Lung microvascular endothelial cell (primary cell): ENCODE measurements at regions not wholly inside any gene's neighbourhood (a gene's known extent, or its start where the extent isn't known, plus 50 kb on each side); places are given as distances from the start of the nearest gene placed in this dataset.
"Not testable (repeated sequence)": the region's sequence is repeated elsewhere in the genome, so short reads cannot be mapped to it uniquely, and the experiment has no call there.

Experiments used
- DNase-seq, 2 donors: peaks; one replicate each; pipeline versions ENCODE4 v3.0.0 to v3.0.0-alpha.2; 2010; ENCODE audit warnings: low read depth in 2 of 2

DNA sequence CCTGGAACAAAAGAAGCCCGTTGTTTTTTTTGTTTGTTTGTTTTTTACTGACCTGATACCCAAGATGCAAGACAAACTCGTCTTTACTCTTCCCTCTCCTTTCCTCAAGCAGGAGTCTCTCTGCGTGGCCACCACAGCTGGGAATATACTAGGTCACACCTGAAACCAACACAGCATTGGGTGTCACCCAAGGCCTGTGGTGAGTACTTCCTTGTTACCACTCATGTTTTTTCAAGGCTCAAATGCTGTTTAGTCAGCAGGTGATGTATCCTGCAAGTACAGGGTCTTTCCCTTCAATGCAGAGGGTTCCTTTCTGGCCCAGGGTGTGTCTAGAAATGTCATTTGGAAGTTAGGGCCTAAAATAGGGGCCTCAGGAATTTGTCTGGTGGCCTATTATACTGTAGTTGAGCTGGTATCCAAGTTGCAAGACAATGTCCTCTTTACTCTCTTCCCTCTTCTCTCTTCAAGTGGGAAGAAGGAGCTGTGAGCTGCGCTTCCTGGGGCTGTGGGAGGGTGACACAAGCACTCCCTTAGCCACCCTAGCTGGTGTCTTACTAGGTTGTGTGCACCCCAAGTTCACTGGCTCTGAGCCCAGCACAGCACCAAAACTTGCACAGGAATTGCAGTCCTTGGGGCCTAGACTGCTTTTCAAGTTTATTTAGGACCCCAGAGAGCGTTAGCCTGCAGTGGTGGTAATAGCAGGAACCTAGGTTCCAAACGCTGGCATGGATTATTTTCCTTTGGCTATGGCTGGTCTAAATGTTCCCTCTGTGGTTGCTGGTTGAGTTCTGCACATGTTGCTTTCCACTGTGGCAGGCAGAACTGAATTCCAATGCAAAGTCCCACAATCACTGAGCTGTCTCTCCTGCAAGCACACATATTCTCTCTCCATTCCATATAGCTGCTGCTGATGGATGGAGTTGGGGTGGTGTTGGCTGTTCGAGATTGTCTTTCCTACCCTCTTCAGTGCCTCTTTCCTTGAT, 91.4 kb upstream of the LYPLAL1 start:
- no peak for DNase-seq

DNA sequence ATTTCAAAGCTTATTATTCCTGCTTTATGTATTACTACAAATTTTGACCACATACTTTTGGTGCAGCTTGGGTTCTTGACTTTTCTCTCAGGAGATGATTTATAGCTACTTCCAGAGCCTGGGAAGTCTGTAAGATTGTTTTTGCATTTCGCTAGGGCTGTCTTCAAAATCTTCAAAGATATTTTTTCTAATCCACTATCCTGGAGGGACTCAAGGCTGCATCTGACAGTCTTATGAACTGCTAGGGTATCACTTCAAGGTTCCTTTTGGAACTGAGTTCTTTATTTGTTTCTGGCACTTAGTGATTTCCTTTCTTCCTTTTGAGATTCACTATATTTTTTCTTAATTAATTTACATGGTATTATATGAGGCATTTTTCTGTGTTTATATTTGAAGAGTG, 90.0 kb upstream of the LYPLAL1 start:
- no peak for DNase-seq

DNA sequence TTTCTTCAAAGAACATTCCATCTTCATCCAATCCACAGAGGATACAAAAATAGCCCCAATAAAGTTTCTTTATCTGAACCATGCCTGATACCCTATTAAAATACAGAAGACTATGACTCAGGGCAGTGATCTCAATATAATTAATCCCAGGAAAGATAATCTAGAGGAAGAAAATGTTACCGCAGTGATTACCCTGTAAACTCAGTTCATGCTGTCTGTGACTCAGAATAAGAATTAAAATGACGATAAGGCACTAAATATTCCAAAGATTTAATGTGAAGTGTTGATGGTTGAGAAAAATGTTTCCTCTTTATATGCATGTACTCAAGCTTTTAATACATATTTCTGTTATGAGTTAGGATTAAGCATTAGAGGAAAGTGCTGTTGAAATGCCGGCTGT, 88.6 kb upstream of the LYPLAL1 start:
- no peak for DNase-seq

DNA sequence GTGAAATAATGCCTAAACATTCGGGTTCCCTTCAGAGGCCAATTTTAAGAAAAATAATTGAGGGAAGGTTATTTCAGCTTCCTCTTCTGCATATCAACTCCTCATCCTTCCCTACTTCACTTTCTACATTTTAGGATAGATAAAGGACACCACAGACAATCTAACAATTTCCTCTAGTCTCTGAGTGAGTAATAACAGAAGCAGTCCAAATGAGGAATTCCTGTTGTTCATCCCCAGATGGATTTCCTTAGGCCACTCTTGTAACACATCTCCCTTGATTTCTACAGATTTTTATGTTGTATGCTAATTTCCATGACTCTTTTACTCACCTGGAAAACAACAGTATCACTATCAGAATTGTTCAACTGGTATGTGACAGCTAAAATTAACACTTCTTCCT, 87.7 kb upstream of the LYPLAL1 start:
- DNase-seq, result no peak

DNA sequence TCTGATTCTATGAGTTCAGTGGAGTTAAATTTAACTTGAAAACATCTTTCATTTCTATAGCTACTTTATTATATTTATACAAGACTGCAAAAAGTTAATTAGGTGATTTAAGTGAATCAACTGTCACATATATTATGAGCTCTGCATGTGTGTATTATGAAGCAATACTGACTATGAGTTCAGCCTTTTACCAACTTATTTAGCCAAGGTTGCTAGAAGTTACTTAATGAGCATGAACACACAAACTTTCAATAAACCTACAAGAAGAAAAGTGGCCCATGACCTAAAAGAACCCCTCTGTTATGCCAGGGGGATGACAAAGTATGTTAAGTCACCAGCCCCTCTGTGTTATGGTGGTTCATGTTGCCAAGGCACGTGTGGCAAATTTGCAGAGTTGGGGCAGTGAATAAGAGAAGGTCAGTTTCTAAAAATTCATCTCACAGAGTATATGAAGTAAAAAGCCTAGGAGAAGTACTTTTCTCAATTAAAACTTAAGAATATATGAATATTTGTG, 86.7 kb upstream of the LYPLAL1 start:
- DNase-seq, result no peak

DNA sequence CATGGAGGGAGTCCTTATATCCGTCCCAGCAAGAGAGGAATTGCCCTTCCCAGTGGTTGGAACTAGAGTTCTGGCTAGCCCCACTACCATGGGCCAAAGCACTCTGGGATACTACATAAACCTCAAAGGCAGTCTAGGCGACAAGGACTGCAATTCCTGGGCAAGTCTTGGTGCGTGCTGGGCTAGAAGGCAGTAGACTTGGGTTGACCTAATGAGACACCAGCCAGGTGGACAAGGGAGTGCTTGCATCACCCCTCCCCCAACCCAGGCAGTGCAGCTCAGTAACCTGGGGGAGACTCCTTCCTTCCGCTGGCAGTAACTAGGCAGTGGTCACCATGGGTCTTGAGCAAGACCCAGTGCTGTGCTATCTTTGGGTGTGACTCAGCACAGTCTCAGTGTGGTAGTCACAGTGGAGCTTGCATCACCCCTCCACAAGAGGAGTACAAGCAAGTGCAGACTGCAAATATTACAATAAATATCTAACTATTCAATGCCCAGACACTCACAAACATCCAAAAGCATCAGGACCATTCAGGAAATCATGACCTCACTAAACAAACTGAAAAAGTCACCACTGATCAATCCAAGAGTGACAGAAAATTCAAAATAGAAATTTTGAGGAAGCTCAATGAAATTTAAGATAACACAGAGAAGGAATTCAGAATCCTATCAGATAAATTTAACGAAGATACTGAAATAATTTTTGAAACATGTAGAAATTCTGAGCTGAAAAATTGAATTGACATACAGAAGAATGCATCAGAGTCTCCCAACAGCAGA, 84.7 kb upstream of the LYPLAL1 start:
- DNase-seq, result peak in 1 of 2 donors; percentile 57

DNA sequence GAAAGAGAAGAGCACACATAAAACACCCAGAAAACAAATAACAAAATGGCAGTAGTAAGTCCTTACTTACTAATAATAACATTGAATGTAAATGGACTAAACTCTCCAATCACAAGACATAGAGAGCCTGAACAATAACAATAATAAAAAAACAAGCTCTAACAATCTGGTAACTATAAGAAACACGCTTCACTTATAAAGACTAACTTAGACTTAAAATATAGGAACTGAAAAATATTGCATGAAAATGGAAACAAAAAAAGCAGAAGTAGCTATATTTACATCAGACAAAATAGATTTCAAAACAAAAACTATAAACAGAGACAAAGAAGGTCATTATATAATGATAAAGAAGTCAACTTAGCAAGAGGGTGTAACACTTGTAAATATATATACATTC, 83.1 kb upstream of the LYPLAL1 start:
- no peak for DNase-seq

DNA sequence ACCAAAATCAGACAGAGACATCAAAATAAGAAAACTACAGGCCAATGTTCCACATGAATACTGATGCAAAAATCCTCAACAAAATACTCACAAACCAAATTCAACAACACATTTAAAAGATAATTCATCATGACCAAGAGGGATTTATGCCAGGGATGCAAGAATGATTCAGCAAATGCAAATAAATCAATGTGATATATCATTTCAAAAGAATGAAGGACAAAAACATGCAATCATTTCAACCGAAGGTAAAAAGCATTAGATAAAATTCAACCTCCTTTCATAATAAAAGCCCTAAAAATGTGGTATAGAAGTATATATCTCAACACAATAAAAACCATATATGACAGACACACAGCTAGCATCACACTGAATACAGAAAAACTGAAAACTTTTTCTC, 81.5 kb upstream of the LYPLAL1 start:
- DNase-seq, result no peak

DNA sequence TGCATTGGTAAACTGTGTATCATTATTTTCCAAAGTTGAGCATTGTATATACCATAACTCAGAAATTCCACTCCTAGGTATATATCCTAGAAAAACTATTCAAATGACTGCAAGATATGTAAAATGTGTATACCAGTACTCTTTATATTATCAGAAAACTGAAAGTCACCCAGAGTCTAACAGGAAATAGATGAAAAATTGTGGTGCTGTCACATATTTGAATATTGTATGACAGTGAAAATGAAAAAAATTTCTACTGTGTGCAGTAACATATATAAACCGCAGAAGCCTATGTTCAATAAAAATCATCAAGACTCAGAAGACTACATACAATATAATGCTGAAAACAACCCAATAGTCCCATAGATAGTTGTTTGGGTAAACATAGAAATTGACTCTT, 74.4 kb upstream of the LYPLAL1 start:
- no peak for DNase-seq

DNA sequence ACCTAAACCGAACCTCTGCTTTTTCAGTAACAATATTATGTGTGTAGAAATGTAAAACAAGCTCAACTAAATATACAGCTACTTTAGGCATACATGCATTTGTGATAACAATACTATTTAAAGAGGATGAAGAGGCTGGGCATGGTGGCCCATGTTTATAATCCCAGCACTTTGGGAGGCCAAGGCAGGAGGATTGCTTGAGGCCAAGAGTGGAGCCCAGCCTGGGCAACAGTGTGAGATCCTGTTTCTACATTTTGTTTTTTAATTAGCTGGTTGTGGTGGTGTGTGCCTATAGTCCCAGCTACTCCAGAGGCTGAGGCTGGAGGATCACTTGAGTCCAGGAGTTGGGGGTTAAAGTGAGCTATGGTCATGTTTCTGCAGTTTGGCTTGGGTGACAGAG, 73.6 kb upstream of the LYPLAL1 start:
- no peak for DNase-seq

DNA sequence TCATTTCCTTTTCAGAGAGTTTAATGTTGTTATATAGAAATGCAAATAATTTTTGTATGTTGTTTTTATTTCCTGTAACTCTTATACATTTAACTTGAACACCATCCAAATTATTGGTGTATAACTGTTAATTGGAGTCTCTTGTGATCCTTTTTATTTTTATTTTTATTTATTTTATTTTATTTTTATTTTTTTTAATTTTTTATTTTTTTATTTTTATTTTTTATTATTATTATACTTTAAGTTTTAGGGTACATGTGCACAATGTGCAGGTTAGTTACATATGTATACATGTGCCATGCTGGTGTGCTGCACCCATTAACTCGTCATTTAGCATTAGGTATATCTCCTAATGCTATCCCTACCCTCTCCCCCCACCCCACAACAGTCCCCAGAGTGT, 71.2 kb upstream of the LYPLAL1 start:
- not testable (repeated sequence) for DNase-seq

DNA sequence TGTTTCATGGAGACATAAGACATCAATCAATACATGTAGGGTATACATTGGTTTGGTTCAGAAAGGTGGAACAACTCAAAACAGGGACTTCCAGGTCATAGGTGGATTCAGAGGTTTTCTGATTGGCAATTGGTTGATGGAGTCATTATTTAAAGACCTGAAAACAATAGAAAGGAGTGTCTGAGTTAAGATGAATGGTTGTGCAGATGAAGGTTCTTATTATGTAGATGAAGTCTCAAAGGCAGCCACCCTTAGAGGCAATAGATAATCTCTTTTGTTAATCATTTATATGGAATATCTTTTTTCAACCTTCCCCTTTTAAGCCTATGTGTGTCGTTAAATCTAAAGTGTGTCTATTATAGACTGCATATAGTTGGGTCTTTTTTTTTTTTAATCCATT, 67.8 kb upstream of the LYPLAL1 start:
- DNase-seq, result no peak

DNA sequence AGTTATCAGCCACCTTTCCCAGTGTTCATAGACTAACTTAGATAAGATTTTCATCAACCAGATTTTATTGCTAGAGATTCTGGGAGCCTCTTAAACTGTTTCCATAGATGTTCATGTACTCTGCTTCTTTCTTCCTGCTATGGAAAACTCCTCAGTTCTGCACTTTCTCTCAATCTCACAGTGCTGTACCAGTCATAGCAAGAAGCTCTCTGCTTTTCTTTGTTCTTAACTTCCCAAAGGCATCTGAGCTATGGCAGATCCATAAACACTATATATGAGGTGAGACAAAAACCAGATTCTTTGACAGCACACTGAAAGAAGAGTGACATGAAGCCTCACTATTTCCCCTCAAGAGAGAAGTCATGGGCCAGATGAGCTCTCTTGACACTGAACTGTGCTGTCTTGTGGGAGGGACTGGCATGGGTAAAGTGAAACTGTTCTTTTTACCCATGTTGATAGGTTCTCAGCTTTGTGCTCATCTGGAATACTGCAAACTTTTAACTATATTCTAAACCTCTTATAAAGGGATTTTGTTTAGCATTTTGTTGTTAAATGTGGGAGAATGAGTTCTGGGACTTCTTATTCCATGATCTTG, 64.2 kb upstream of the LYPLAL1 start:
- no peak for DNase-seq

DNA sequence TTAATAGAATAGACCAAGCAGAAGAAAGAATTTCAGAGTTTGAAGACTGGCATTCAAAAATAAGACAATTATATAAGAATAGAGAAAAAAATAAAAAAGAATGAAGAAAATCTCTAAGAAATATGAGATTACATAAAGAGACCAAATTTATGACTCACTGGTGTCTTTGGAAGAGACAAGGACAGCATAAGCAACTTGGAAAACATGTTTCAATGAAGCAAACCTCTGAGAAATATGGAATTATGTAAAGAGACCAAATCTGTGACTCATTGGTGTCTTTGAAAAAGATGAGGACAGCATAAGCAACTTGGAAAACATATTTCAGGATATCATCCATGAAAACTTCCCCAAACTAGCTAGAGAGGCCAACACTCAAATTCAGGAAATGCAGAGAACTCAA, 60.4 kb upstream of the LYPLAL1 start:
- DNase-seq, result no peak

DNA sequence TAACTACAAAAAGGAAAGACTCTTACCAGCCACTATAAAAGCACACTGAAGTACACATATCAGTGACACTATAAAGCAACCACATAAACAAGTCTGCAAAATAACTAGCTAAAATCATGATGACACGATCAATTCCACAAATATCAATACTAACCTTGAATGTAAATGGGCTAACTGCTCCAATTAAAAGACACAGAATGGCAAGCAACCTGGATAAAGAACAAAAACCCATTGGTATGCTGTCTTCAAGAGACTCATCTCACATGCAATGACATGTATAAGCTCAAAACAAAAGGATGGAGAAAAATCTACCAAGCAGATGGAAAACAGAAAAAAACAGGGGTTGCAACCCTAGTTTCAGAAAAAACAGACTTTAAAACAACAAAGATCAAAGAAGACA, 59.7 kb upstream of the LYPLAL1 start:
- DNase-seq, result no peak

DNA sequence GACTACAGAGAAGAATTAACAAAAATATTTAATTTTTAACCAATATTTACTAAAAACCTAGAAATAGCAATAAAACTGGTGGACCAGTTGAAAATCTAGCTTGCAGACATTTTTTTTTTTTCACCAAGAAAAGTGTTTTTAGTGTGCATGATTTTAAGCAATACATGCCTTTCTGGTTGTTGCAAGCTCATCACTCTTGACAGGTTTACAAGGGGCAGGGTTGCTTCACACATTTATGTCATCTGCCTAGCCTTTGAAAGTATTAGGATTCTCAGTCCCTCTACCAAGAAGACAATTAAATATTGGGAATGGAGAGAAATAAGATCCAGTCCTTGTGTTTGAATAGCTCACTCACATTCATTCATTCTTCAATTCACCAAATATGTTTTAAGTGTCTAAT, 53.8 kb upstream of the LYPLAL1 start:
- no peak for DNase-seq

DNA sequence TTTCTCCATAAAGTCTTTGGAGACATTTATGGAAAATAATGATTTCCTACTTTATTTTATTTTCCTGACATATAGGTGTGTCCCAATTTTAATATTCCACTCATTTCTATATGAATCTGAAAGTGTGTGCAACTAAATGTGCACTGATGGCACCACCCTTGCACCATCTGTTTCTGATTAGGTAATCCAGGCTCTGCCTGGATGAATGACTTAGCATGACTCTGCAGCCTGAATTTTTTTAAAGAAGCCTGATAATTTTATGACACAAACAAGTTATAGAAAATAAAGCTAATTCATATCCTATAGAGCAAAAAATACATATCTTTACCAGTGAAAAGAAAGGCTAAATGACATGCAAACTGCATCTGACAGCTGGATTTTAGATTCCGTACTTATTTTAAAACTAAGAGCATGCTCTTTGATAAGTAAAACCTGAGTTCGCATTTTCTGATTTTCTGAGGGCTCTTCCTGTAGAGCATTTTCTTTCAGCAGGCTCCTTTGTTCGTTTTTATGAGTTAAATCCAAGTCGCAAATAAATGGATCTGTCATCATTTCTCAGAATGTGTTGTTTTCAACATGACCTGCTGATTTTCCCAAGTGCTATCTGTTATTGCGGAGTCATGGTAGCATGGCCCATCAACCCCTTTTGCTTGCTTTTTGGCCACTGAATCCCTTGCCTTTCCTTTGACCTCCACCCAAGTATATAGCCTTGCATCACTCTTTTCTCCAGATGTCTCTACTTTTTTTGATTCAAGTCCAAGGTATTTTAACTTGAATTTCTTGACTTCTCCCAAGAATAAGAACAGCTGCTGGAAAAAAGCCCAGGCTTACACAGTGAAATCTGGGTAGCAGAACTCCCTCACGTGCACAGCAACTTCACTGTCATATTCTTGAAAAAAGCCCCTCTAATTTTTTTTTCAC, 52.8 kb upstream of the LYPLAL1 start:
- DNase-seq, result no peak

DNA sequence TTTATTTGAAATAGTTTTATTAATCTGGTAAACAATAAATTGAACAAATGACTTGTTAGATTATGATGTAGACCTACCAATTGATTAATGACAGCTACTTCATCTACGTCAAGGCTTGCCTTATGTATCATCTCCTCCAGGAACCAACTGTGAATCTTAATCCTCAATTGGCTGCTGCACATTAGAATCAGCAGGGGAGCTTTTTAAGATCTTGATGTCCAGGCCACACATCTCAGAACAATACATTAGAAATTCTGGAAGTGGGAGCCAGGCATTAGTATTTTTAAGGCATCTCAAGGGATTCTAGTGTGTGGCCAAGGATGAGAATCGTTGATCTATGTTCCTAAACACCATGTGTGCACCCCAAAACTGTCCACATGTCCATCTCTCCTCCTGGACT, 52.0 kb upstream of the LYPLAL1 start:
- DNase-seq, result no peak

DNA sequence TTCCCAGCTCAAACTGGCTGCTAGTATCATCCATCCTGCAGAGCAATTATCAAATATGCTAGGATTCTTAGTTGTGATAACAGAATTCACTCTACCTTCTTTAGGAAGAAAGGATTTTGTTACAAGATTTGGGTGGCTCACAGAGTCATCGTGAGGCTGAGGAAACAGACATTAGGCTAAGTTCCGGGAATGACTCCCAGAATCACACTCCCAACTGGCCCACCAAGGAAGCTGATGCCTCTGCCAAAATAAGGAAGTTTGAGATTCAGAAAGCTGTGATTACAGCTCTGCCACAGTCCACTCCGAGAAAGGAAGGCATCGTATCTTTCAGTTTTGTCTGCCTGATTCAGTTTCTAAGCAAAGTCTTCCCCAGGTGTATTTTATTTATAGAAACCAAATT, 50.6 kb upstream of the LYPLAL1 start:
- no peak for DNase-seq
